ENCODE measurements at regions not wholly inside any gene's neighbourhood (a gene's known extent, or its start where the extent isn't known, plus 50 kb on each side); places are given as distances from the start of the nearest gene placed in this dataset.

- no peak overlapping the region for H3K27ac Mint-ChIP-seq
- H3K27ac ChIP-seq (ENCODE audit: low read depth, low read length), result no peak overlapping the region
- DNase-seq, result no peak
- H3K4me1 ChIP-seq (ENCODE audit: control insufficient read depth in 2 of 2, insufficient read depth in 2 of 2, low read length in 2 of 2), result no peaks in the 10 kb centered on the region
- H3K36me3 ChIP-seq (ENCODE audit: control insufficient read depth in 2 of 3, insufficient read depth in 3 of 3, low read length in 3 of 3), result no peaks in the 10 kb centered on the region
- H3K36me3 Mint-ChIP-seq, result no peaks in the 10 kb centered on the region
- peaks cover 0 to 3% (median 0%) of the 10 kb centered on the region in 11 donors for H3K9me3 Mint-ChIP-seq
- no peaks in the 10 kb centered on the region for H3K9me3 ChIP-seq (ENCODE audit: control insufficient read depth in 2 of 3, low read length in 3 of 3)
- H3K4me3 ChIP-seq (ENCODE audit: low read length), result no peak overlapping the region
- H3K4me3 Mint-ChIP-seq, result no peak overlapping the region
- no peak for ATAC-seq
- CTCF ChIA-PET, result no interaction called here
- intact Hi-C loops (cut with micrococcal nuclease), result no loop called here
- H3K27me3 ChIP-seq (ENCODE audit: control insufficient read depth in 2 of 2, insufficient read depth in 2 of 2, low read length in 2 of 2), result no peaks in the 10 kb centered on the region
- POLR2A ChIA-PET, result no interaction called here
- H3K4me1 Mint-ChIP-seq, result no peaks in the 10 kb centered on the region
- peaks cover 0 to 6% (median 0%) of the 10 kb centered on the region in 5 donors for H3K27me3 Mint-ChIP-seq
Observed at GRCh38 chr4:123943976-123944375, 547.4 kb downstream of the SPRY1 start.

- no peaks in the 10 kb centered on the region for H3K4me1 ChIP-seq (ENCODE audit: control insufficient read depth in 2 of 2, insufficient read depth in 2 of 2, low read length in 2 of 2)
- no peak overlapping the region for H3K27ac ChIP-seq (ENCODE audit: low read depth, low read length)
- no peak overlapping the region for H3K4me3 Mint-ChIP-seq
- no peaks in the 10 kb centered on the region for H3K36me3 ChIP-seq (ENCODE audit: control insufficient read depth in 2 of 3, insufficient read depth in 3 of 3, low read length in 3 of 3)
- no peak for ATAC-seq
- H3K9me3 Mint-ChIP-seq, result peaks cover 0 to 3% (median 0%) of the 10 kb centered on the region in 11 donors
- H3K4me1 Mint-ChIP-seq, result no peaks in the 10 kb centered on the region
- H3K4me3 ChIP-seq (ENCODE audit: low read length), result no peak overlapping the region
- H3K27ac Mint-ChIP-seq, result no peak overlapping the region
- no peaks in the 10 kb centered on the region for H3K36me3 Mint-ChIP-seq
- ChIA-PET POLR2A (no interaction called here), CTCF (no interaction called here)
- no peaks in the 10 kb centered on the region for H3K9me3 ChIP-seq (ENCODE audit: control insufficient read depth in 2 of 3, low read length in 3 of 3)
- intact Hi-C loops (cut with micrococcal nuclease), result no loop called here
- DNase-seq, result no peak
- peaks cover 0 to 6% (median 0%) of the 10 kb centered on the region in 5 donors for H3K27me3 Mint-ChIP-seq
- H3K27me3 ChIP-seq (ENCODE audit: control insufficient read depth in 2 of 2, insufficient read depth in 2 of 2, low read length in 2 of 2), result no peaks in the 10 kb centered on the region
Observed at GRCh38 chr4:123945301-123945700, 548.7 kb downstream of the SPRY1 start.

- H3K36me3 ChIP-seq (ENCODE audit: control insufficient read depth in 2 of 3, insufficient read depth in 3 of 3, low read length in 3 of 3), result no peaks in the 10 kb centered on the region
- peaks cover 0 to 3% (median 0%) of the 10 kb centered on the region in 11 donors for H3K9me3 Mint-ChIP-seq
- ChIA-PET POLR2A (no interaction called here), CTCF (no interaction called here)
- no peak for ATAC-seq
- no peak overlapping the region for H3K4me3 Mint-ChIP-seq
- H3K9me3 ChIP-seq (ENCODE audit: control insufficient read depth in 2 of 3, low read length in 3 of 3), result no peaks in the 10 kb centered on the region
- no peaks in the 10 kb centered on the region for H3K27me3 ChIP-seq (ENCODE audit: control insufficient read depth in 2 of 2, insufficient read depth in 2 of 2, low read length in 2 of 2)
- H3K27ac ChIP-seq (ENCODE audit: low read depth, low read length), result no peak overlapping the region
- no peaks in the 10 kb centered on the region for H3K27me3 Mint-ChIP-seq
- intact Hi-C loops (cut with micrococcal nuclease), result no loop called here
- no peak overlapping the region for H3K27ac Mint-ChIP-seq
- DNase-seq, result no peak
- peaks cover 0 to 2% (median 0%) of the 10 kb centered on the region in 7 donors for H3K4me1 Mint-ChIP-seq
- no peaks in the 10 kb centered on the region for H3K4me1 ChIP-seq (ENCODE audit: control insufficient read depth in 2 of 2, insufficient read depth in 2 of 2, low read length in 2 of 2)
- no peak overlapping the region for H3K4me3 ChIP-seq (ENCODE audit: low read length)
- H3K36me3 Mint-ChIP-seq, result no peaks in the 10 kb centered on the region
Observed at GRCh38 chr4:123950530-123950929, 553.9 kb downstream of the SPRY1 start.

GRCh38 chr4:123952530-123953274 lies 556.1 kb downstream of the SPRY1 start:
- no peaks in the 10 kb centered on the region for H3K27me3 ChIP-seq (ENCODE audit: control insufficient read depth in 2 of 2, insufficient read depth in 2 of 2, low read length in 2 of 2)
- H3K27ac ChIP-seq (ENCODE audit: low read depth, low read length), result no peak overlapping the region
- H3K4me3 ChIP-seq (ENCODE audit: low read length), result no peak overlapping the region
- Mint-ChIP-seq H3K27ac (no peak overlapping the region), H3K36me3 (no peaks in the 10 kb centered on the region), H3K4me3 (no peak overlapping the region), H3K27me3 (no peaks in the 10 kb centered on the region), H3K4me1 (peaks cover 0 to 2% (median 0%) of the 10 kb centered on the region in 7 donors), H3K9me3 (peaks cover 0 to 3% (median 0%) of the 10 kb centered on the region in 11 donors)
- intact Hi-C loops (cut with micrococcal nuclease), result no loop called here
- ATAC-seq, result no peak
- no peak for DNase-seq
- ChIA-PET POLR2A (no interaction called here), CTCF (interaction anchor here (0.7 kb wide), 1 partner anchor 42 kb away, joined by 3 read pairs; no protein-coding TSS in a partner anchor)
- no peaks in the 10 kb centered on the region for H3K4me1 ChIP-seq (ENCODE audit: control insufficient read depth in 2 of 2, insufficient read depth in 2 of 2, low read length in 2 of 2)
- H3K36me3 ChIP-seq (ENCODE audit: control insufficient read depth in 2 of 3, insufficient read depth in 3 of 3, low read length in 3 of 3), result no peaks in the 10 kb centered on the region
- no peaks in the 10 kb centered on the region for H3K9me3 ChIP-seq (ENCODE audit: control insufficient read depth in 2 of 3, low read length in 3 of 3)

GRCh38 chr4:123953566-123953965 lies 557.0 kb downstream of the SPRY1 start:
- DNase-seq (no peak), ATAC-seq (no peak)
- H3K36me3 ChIP-seq (ENCODE audit: control insufficient read depth in 2 of 3, insufficient read depth in 3 of 3, low read length in 3 of 3), result no peaks in the 10 kb centered on the region
- H3K4me3 ChIP-seq (ENCODE audit: low read length), result no peak overlapping the region
- Mint-ChIP-seq H3K9me3 (peaks cover 0 to 7% (median 0%) of the 10 kb centered on the region in 11 donors), H3K4me1 (peaks cover 0 to 2% (median 0%) of the 10 kb centered on the region in 7 donors), H3K27ac (no peak overlapping the region), H3K4me3 (no peak overlapping the region), H3K36me3 (no peaks in the 10 kb centered on the region), H3K27me3 (no peaks in the 10 kb centered on the region)
- ChIA-PET POLR2A (no interaction called here), CTCF (no interaction called here)
- intact Hi-C loops (cut with micrococcal nuclease), result no loop called here
- no peaks in the 10 kb centered on the region for H3K27me3 ChIP-seq (ENCODE audit: control insufficient read depth in 2 of 2, insufficient read depth in 2 of 2, low read length in 2 of 2)
- no peaks in the 10 kb centered on the region for H3K9me3 ChIP-seq (ENCODE audit: control insufficient read depth in 2 of 3, low read length in 3 of 3)
- no peaks in the 10 kb centered on the region for H3K4me1 ChIP-seq (ENCODE audit: control insufficient read depth in 2 of 2, insufficient read depth in 2 of 2, low read length in 2 of 2)
- no peak overlapping the region for H3K27ac ChIP-seq (ENCODE audit: low read depth, low read length)

- no peaks in the 10 kb centered on the region for H3K9me3 ChIP-seq (ENCODE audit: control insufficient read depth in 2 of 3, low read length in 3 of 3)
- POLR2A ChIA-PET, result no interaction called here
- CTCF ChIA-PET, result no interaction called here
- H3K4me1 Mint-ChIP-seq, result peaks cover 0 to 2% (median 0%) of the 10 kb centered on the region in 7 donors
- no peaks in the 10 kb centered on the region for H3K27me3 ChIP-seq (ENCODE audit: control insufficient read depth in 2 of 2, insufficient read depth in 2 of 2, low read length in 2 of 2)
- no peaks in the 10 kb centered on the region for H3K4me1 ChIP-seq (ENCODE audit: control insufficient read depth in 2 of 2, insufficient read depth in 2 of 2, low read length in 2 of 2)
- no peak overlapping the region for H3K27ac Mint-ChIP-seq
- no peaks in the 10 kb centered on the region for H3K36me3 ChIP-seq (ENCODE audit: control insufficient read depth in 2 of 3, insufficient read depth in 3 of 3, low read length in 3 of 3)
- intact Hi-C loops (cut with micrococcal nuclease), result no loop called here
- peaks cover 0 to 8% (median 0%) of the 10 kb centered on the region in 11 donors for H3K9me3 Mint-ChIP-seq
- ATAC-seq (no peak), DNase-seq (no peak)
- H3K36me3 Mint-ChIP-seq, result no peaks in the 10 kb centered on the region
- H3K4me3 ChIP-seq (ENCODE audit: low read length), result no peak overlapping the region
- no peak overlapping the region for H3K4me3 Mint-ChIP-seq
- no peak overlapping the region for H3K27ac ChIP-seq (ENCODE audit: low read depth, low read length)
- H3K27me3 Mint-ChIP-seq, result no peaks in the 10 kb centered on the region
Observed at GRCh38 chr4:123954220-123954619, 557.6 kb downstream of the SPRY1 start.

GRCh38 chr4:123955167-123955800 lies 558.7 kb downstream of the SPRY1 start:
- no peak overlapping the region for H3K27ac ChIP-seq (ENCODE audit: low read depth, low read length)
- Mint-ChIP-seq H3K4me1 (peaks cover 0 to 2% (median 0%) of the 10 kb centered on the region in 7 donors), H3K9me3 (peaks cover 0 to 12% (median 0%) of the 10 kb centered on the region in 11 donors), H3K4me3 (no peak overlapping the region), H3K27me3 (no peaks in the 10 kb centered on the region), H3K27ac (no peak overlapping the region), H3K36me3 (no peaks in the 10 kb centered on the region)
- ChIA-PET POLR2A (no interaction called here), CTCF (no interaction called here)
- ATAC-seq (no peak), DNase-seq (no peak)
- H3K4me1 ChIP-seq (ENCODE audit: control insufficient read depth in 2 of 2, insufficient read depth in 2 of 2, low read length in 2 of 2), result no peaks in the 10 kb centered on the region
- no peaks in the 10 kb centered on the region for H3K36me3 ChIP-seq (ENCODE audit: control insufficient read depth in 2 of 3, insufficient read depth in 3 of 3, low read length in 3 of 3)
- H3K4me3 ChIP-seq (ENCODE audit: low read length), result no peak overlapping the region
- H3K9me3 ChIP-seq (ENCODE audit: control insufficient read depth in 2 of 3, low read length in 3 of 3), result no peaks in the 10 kb centered on the region
- no peaks in the 10 kb centered on the region for H3K27me3 ChIP-seq (ENCODE audit: control insufficient read depth in 2 of 2, insufficient read depth in 2 of 2, low read length in 2 of 2)
- intact Hi-C loops (cut with micrococcal nuclease), result no loop called here

Measured in naive thymus-derived CD4-positive, alpha-beta T cell (primary cell).